H9 (cell line): ENCODE measurements at regions not wholly inside any gene's neighbourhood (a gene's known extent, or its start where the extent isn't known, plus 50 kb on each side); places are given as distances from the start of the nearest gene placed in this dataset.

Experiments used
- DNase-seq: peaks from one replicate; pipeline ENCODE4 v3.0.0-alpha.2; 2017
- H2AFZ ChIP-seq: one replicate; pipeline ENCODE4 v1.6.1; 2013; ENCODE audit warnings: mild to moderate bottlenecking, low read length, control low read depth, moderate library complexity
- H2AK5ac ChIP-seq: 2 replicates; pipeline ENCODE4 v1.6.1; 2013; ENCODE audit warnings: low read length, control low read depth, mixed read lengths; ENCODE audit not compliant: insufficient read length
- H2BK120ac ChIP-seq: one replicate; pipeline ENCODE4 v1.6.1; 2013; ENCODE audit warnings: low read depth, mild to moderate bottlenecking, low read length, control low read depth, inconsistent platforms; ENCODE audit not compliant: poor library complexity, severe bottlenecking
- H2BK12ac ChIP-seq: 2 replicates; pipeline ENCODE4 v1.6.1; 2013; ENCODE audit warnings: low read length, control low read depth, mixed read lengths, low read depth; ENCODE audit not compliant: insufficient read length
- H2BK15ac ChIP-seq: 2 replicates; pipeline ENCODE4 v1.6.1; 2013; ENCODE audit warnings: low read depth, low read length, control low read depth
- H2BK20ac ChIP-seq: one replicate; pipeline ENCODE4 v1.6.1; 2013; ENCODE audit warnings: low read depth, mild to moderate bottlenecking, low read length, control low read depth, inconsistent platforms; ENCODE audit not compliant: poor library complexity, severe bottlenecking
- H2BK5ac ChIP-seq: 2 replicates; pipeline ENCODE4 v1.6.1; 2013; ENCODE audit warnings: low read length, control low read depth, mixed read lengths; ENCODE audit not compliant: insufficient read length
- H3K14ac ChIP-seq: 2 replicates; pipeline ENCODE4 v1.6.1; 2013; ENCODE audit warnings: low read length, control low read depth; ENCODE audit not compliant: insufficient read depth
- H3K18ac ChIP-seq: 2 replicates; pipeline ENCODE4 v1.6.1; 2013; ENCODE audit warnings: low read depth, mild to moderate bottlenecking, mixed read lengths, low read length, control low read depth; ENCODE audit not compliant: insufficient read length
- H3K23ac ChIP-seq: 2 replicates; pipeline ENCODE4 v1.6.1; 2013; ENCODE audit warnings: low read length, control low read depth, mixed read lengths, low read depth; ENCODE audit not compliant: insufficient read length
- H3K23me2 ChIP-seq: 2 replicates; pipeline ENCODE4 v1.6.1; 2013; ENCODE audit warnings: low read depth, mild to moderate bottlenecking, mixed read lengths, low read length, control low read depth; ENCODE audit not compliant: insufficient read length, poor library complexity, severe bottlenecking
- H3K27ac ChIP-seq: 2 replicates; pipeline ENCODE4 v1.5.1; 2013; ENCODE audit warnings: low read length, control low read depth, mixed read lengths, low read depth; ENCODE audit not compliant: insufficient read length
- H3K27me3 ChIP-seq: 2 replicates; pipeline ENCODE4 v1.6.1; 2013; ENCODE audit warnings: low read length, control low read depth, inconsistent platforms; ENCODE audit not compliant: insufficient read depth
- H3K4ac ChIP-seq: 2 replicates; pipeline ENCODE4 v1.6.1; 2013; ENCODE audit warnings: low read depth, mild to moderate bottlenecking, control low read depth, inconsistent platforms, low read length, moderate library complexity
- H3K4me1 ChIP-seq: 2 replicates; pipeline ENCODE4 v1.6.1; 2013; ENCODE audit warnings: low read length, control low read depth, inconsistent platforms; ENCODE audit not compliant: insufficient read depth
- H3K4me2 ChIP-seq: 2 replicates; pipeline ENCODE4 v1.6.1; 2013; ENCODE audit warnings: low read length, control low read depth, mixed read lengths; ENCODE audit not compliant: insufficient read length, insufficient read depth
- H3K56ac ChIP-seq: 2 replicates; pipeline ENCODE4 v1.6.1; 2013; ENCODE audit warnings: low read depth, mild to moderate bottlenecking, mixed read lengths, low read length, control low read depth; ENCODE audit not compliant: insufficient read length
- H3K79me1 ChIP-seq: 2 replicates; pipeline ENCODE4 v1.6.1; 2013; ENCODE audit warnings: low read depth, mild to moderate bottlenecking, moderate library complexity, low read length, control low read depth, inconsistent platforms; ENCODE audit not compliant: insufficient read depth, poor library complexity, severe bottlenecking
- H3K79me2 ChIP-seq: 2 replicates; pipeline ENCODE4 v1.6.1; 2013; ENCODE audit warnings: low read length, control low read depth, inconsistent platforms; ENCODE audit not compliant: insufficient read depth
- H3K9ac ChIP-seq: 2 replicates; pipeline ENCODE4 v1.6.1; 2013; ENCODE audit warnings: low read length, control low read depth, mixed read lengths; ENCODE audit not compliant: insufficient read length; ENCODE audit errors: extremely low read depth
- H3K9me3 ChIP-seq: one replicate; pipeline ENCODE4 v1.6.1; 2013; ENCODE audit warnings: low read depth, low read length, inconsistent platforms; ENCODE audit not compliant: control insufficient read depth
- H3T11ph ChIP-seq: one replicate; pipeline ENCODE4 v1.6.1; 2013; ENCODE audit warnings: mild to moderate bottlenecking, low read length, control low read depth, inconsistent platforms
- H4K20me1 ChIP-seq: one replicate; pipeline ENCODE4 v1.6.1; 2013; ENCODE audit not compliant: control insufficient read depth, insufficient read length, insufficient read depth
- H4K5ac ChIP-seq: 2 replicates; pipeline ENCODE4 v1.6.1; 2013; ENCODE audit warnings: low read depth, mild to moderate bottlenecking, mixed read lengths, low read length, control low read depth; ENCODE audit not compliant: insufficient read length
- H4K8ac ChIP-seq: replicated peaks from 2 replicates; pipeline ENCODE4 v1.6.1; 2013; ENCODE audit warnings: low read length, control low read depth, mixed read lengths, low read depth; ENCODE audit not compliant: insufficient read length
- H4K91ac ChIP-seq: 2 replicates; pipeline ENCODE4 v1.6.1; 2013; ENCODE audit warnings: low read depth, mild to moderate bottlenecking, moderate library complexity, mixed read lengths, low read length, control low read depth; ENCODE audit not compliant: insufficient read length
- H3K27ac Mint-ChIP-seq, 3 experiments: 2 replicates in 2 of 3; 3 replicates in 1 of 3; pipeline ENCODE4 v1.8.0; 2020 to 2021; ENCODE audit warnings: mixed read lengths in 3 of 3, mild to moderate bottlenecking in 1 of 3, moderate library complexity in 1 of 3
- H3K27me3 Mint-ChIP-seq: 2 replicates; pipeline ENCODE4 v1.8.0; 2021; ENCODE audit warnings: low read depth, mild to moderate bottlenecking, moderate library complexity, mixed read lengths
- H3K36me3 Mint-ChIP-seq, 3 experiments: 2 replicates in 2 of 3; 3 replicates in 1 of 3; pipeline ENCODE4 v1.8.0; 2020 to 2021; ENCODE audit warnings: low read depth in 3 of 3, mixed read lengths in 3 of 3; ENCODE audit not compliant: insufficient read depth in 1 of 3
- H3K4me1 Mint-ChIP-seq, 2 experiments: 2 replicates each; pipeline ENCODE4 v1.8.0; 2020; ENCODE audit warnings: mixed read lengths in 2 of 2
- H3K4me3 Mint-ChIP-seq, 2 experiments: 2 replicates in 1 of 2; 3 replicates in 1 of 2; pipeline ENCODE4 v1.8.0; 2020 to 2021; ENCODE audit warnings: mild to moderate bottlenecking in 2 of 2, mixed read lengths in 2 of 2, moderate library complexity in 1 of 2
- H3K9me3 Mint-ChIP-seq, 2 experiments: 2 replicates in 1 of 2; 3 replicates in 1 of 2; pipeline ENCODE4 v1.8.0; 2020; ENCODE audit warnings: mild to moderate bottlenecking in 2 of 2, mixed read lengths in 2 of 2, moderate library complexity in 1 of 2
- WGBS: extraction: QIAGEN DNeasy Blood & Tissue Kit; methylation state at CpG from one replicate; pipeline ENCODE4 v1.1.7; 2013; ENCODE audit warnings: missing lambda C conversion rate, low lambda C conversion rate, mixed read lengths; ENCODE audit not compliant: insufficient read length; ENCODE audit errors: extremely low coverage; 5-methylcytosine and 5-hydroxymethylcytosine counted together
- TF ChIP-seq, protein P1 (sequence below): fragments of 200-600 bp; sonication (generic); conservative IDR thresholded peaks from 3 replicates; pipeline ENCODE4 v1.8.0; 2021; ENCODE audit warnings: antibody characterized with exemption, mild to moderate bottlenecking

- no peaks in the 10 kb centered on the region for H3K27me3 ChIP-seq
- no peak overlapping the region for H2AFZ ChIP-seq
- H3K14ac ChIP-seq, result no peak overlapping the region
- H2BK12ac ChIP-seq, result no peak overlapping the region
- TF ChIP-seq, protein P1, sequence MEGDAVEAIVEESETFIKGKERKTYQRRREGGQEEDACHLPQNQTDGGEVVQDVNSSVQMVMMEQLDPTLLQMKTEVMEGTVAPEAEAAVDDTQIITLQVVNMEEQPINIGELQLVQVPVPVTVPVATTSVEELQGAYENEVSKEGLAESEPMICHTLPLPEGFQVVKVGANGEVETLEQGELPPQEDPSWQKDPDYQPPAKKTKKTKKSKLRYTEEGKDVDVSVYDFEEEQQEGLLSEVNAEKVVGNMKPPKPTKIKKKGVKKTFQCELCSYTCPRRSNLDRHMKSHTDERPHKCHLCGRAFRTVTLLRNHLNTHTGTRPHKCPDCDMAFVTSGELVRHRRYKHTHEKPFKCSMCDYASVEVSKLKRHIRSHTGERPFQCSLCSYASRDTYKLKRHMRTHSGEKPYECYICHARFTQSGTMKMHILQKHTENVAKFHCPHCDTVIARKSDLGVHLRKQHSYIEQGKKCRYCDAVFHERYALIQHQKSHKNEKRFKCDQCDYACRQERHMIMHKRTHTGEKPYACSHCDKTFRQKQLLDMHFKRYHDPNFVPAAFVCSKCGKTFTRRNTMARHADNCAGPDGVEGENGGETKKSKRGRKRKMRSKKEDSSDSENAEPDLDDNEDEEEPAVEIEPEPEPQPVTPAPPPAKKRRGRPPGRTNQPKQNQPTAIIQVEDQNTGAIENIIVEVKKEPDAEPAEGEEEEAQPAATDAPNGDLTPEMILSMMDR, result no peak
- no peaks in the 10 kb centered on the region for H3K79me1 ChIP-seq
- H4K20me1 ChIP-seq, result no peaks in the 10 kb centered on the region
- no peak overlapping the region for H3K56ac ChIP-seq
- WGBS, result no CpG with 5 or more reads among the region's 2 CpGs
- H3K4me1 ChIP-seq, result no peaks in the 10 kb centered on the region
- no peak overlapping the region for H2BK5ac ChIP-seq
- Mint-ChIP-seq H3K4me3 (no peak overlapping the region), H3K36me3 (no peaks in the 10 kb centered on the region), H3K4me1 (no peaks in the 10 kb centered on the region), H3K9me3 (no peaks in the 10 kb centered on the region; a peak in 1 of 5 replicates), H3K27me3 (no peaks in the 10 kb centered on the region), H3K27ac (no peak overlapping the region)
- H4K8ac ChIP-seq, result no peak overlapping the region
- H3K18ac ChIP-seq, result no peak overlapping the region
- no peak overlapping the region for H3K9ac ChIP-seq
- no peak overlapping the region for H2BK20ac ChIP-seq
- no peaks in the 10 kb centered on the region for H3K79me2 ChIP-seq
- no peaks in the 10 kb centered on the region for H3K23me2 ChIP-seq
- no peak for DNase-seq
- no peak overlapping the region for H4K5ac ChIP-seq
- no peak overlapping the region for H4K91ac ChIP-seq
- no peak overlapping the region for H2BK120ac ChIP-seq
- H3K27ac ChIP-seq, result no peak overlapping the region
- no peak overlapping the region for H3K23ac ChIP-seq
- no peaks in the 10 kb centered on the region for H3K9me3 ChIP-seq
- H3K4me2 ChIP-seq, result no peak overlapping the region
- H2BK15ac ChIP-seq, result no peak overlapping the region
- H2AK5ac ChIP-seq, result no peak overlapping the region
- no peak overlapping the region for H3K4ac ChIP-seq
- no peak overlapping the region for H3T11ph ChIP-seq
These were observed 733.4 kb downstream of the C4orf33 start for GRCh38 chr4:129829373-129829772.
